NCI-H82 (cell line): ENCODE measurements at regions not wholly inside any gene's neighbourhood (a gene's known extent, or its start where the extent isn't known, plus 50 kb on each side); places are given as distances from the start of the nearest gene placed in this dataset.
"Not testable (repeated sequence)": the region's sequence is repeated elsewhere in the genome, so short reads cannot be mapped to it uniquely, and the experiment has no call there.

Source experiments
- DNase-seq: peaks from one replicate; lab custom pipeline; 2025; lab: John Stamatoyannopoulos, UW

DNA sequence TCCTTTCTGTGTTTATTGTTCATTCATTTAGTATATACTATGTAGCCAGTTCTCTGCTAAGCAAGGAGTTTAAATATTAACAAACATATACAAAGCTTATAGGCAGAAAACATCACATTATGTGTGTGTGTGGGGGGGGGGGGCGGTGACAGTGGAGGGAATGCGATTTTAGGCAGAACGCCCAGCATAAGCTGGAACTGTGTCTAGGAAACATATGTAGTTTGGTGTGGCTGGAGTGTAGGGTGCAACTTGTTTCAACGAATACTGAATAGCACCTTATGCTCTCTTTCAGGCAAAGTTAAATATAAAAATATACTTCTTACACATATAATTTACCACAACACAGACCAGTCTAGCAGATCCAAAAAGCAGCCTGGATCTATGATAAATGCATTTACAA lies 980.6 kb downstream of the SLC6A15 start:
- no peak for DNase-seq

DNA sequence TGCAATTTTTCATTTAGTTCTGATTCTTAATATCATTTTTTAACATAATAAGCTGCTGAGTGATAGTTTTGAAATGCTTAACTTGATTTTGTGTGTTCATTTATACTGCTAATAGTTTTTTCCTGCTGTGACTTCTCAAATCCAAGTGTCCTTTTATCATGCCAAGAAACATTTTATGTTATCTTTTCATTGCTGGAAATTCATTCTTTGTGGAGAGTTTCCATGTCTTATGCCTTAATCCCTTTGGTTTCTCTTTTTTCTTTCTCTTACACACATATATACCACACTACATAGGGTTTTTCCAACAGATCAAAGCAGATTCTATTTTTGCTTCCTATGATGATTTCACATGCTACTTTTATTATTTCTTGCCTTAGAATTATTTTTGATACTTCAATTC lies 981.1 kb downstream of the SLC6A15 start:
- no peak for DNase-seq

GRCh38 chr12:83929792-83930191 lies 982.8 kb downstream of the SLC6A15 start:
- DNase-seq: not testable (repeated sequence)

DNA sequence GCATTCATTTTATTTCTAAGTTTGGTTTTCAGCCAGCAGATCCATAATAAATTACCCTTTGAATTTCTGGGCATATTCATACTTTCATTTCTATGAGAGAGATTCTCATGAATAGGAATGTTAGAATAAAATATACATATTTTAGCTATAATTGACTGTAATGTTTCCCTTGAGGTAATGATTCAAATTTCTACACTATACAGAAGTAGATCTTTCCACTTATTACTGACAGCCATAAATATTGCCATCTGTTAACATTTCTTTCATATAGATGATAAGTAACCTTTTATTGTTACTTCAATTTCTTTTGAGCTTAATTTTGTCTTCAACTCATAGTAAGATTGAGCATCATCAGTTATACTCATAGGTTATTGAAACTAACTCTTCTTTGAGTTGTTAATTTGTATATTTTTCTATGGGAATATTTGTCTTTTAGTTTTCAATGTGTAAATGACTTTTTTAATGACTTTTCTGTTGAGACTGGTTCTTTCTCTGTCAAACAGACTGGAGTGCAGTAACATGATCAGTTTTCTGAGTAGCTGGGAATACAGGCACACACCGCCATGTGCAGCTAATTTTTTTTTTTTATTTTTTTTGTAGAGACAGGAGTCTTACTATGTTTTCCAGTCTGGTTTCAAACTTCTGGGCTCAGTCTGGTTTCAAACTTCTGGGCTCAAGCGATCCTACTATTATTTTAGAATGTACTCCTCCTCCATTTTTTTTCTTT lies 991.6 kb downstream of the SLC6A15 start:
- no peak for DNase-seq

DNA sequence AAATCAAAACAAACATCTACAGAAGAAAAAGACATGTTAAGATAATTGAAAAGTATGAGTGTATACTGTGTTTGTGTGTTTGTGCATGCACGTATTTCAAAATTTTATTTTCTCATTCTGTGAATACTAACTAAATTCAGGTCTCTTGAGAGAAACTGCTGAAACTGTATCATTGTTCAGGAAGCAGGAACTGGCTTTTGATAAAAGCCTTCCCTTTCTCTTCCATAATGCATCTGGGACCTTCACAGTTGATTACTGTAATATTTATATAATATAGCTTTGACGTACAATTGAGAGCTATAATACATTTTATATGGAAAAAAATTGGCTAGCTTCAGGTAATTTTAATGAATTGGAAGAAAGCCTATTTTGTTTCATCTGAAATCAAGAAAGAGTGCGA lies 993.5 kb downstream of the SLC6A15 start:
- no peak for DNase-seq

DNA sequence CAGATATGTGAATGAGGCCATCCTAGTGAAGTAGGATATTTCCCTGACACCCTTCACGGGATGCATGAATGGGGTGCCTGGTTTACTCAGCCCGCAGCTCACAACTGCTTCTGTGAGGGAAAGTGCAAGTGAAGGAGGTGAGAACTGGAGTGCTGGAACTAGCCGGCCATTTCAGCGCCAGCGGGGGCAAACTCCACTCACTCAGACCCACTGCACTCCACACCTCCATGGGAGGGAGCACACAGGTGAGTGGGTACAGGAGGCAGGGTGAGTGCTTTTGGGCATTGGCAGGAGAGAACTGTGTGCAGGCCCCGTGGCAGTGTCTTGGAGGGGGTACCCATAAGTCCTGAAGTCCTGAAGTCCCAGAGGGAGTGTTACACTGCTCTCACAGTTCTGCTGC lies 1008.4 kb downstream of the SLC6A15 start:
- no peak for DNase-seq

- no peak for DNase-seq
Observed at GRCh38 chr12:83896416-83896815, 1016.2 kb downstream of the SLC6A15 start.

DNA sequence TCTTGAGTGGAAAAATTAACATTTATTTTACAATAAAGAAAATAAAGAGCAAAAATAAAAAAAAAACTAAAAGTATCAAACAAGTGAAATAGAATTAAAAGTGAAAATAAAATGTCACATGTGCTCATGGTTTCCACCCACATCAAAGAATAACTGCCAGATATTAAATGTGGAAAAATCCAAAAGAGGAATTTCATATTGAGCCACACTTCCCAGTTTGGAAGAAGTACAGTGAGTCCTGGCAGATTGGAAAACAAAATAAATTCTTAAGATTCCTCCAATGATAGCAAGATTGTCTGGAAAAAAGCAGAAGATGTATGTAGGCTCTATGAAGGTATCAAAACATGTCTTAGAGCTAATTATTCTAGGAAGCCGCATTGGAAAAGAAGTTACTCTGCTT lies 1019.5 kb downstream of the SLC6A15 start:
- DNase-seq: no peak

DNA sequence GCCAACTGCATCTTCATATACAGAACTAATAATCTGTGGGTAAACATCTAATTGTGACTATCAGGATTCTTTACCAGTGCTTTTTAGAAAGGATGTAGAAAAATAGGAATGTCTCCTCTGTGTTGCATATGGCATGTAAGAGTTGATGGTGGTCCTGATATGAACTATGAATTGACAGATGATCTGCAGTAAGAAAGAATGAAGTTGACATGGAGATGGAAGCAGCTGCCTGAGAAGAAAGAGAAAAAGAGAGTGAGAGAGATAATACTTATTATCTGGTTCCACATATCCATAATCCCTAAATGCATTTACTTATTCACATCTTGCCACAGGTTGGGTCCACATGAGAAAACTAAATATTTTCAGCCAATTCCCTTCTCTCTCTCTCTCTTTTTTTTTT lies 1022.9 kb downstream of the SLC6A15 start:
- no peak for DNase-seq

DNA sequence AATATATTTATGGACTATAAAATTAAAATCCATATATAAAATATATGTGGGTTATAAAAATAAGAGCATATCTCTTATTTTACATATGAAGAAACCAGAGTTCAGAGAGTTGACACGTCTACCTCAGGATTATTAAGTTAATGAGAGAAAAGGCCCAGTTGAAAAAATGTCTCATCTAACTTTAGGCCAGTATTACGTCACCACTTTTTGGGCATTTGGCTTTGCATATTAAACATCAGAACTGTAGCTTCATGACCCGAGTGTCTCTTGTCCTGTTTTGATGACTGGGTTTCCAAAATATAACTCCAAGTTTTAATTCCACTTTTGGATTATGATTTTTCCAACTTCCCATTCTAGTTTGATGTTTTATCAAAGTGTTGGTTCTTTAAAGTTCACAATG lies 1026.1 kb downstream of the SLC6A15 start:
- no peak for DNase-seq

DNA sequence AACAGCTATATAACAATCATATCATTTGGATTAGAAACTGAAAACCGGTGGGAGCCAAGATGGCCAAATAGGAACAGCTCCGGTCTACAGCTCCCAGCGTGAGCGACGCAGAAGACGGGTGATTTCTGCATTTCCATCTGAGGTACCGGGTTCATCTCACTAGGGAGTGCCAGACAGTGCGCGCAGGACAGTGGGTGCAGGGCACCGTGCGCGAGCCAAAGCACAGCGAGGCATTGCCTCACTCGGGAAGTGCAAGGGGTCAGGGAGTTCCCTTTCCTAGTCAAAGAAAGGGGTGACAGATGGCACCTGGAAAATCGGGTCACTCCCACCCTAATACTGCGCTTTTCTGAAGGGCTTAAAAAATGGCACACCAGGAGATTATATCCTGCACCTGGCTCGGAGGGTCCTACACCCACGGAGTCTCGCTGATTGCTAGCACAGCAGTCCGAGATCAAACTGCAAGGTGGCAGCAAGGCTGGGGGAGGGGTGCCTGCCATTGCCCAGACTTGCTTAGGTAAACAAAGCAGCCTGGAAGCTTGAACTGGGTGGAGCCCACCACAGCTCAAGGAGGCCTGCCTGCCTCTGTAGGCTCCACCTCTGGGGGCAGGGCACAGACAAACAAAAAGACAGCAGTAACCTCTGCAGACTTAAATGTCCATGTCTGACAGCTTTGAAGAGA lies 1041.5 kb downstream of the SLC6A15 start:
- not testable (repeated sequence) for DNase-seq

- DNase-seq: no peak
Observed at GRCh38 chr12:83866477-83866876, 1046.1 kb downstream of the SLC6A15 start.

- no peak for DNase-seq
Observed at GRCh38 chr12:83865431-83865830, 1047.2 kb downstream of the SLC6A15 start.

DNA sequence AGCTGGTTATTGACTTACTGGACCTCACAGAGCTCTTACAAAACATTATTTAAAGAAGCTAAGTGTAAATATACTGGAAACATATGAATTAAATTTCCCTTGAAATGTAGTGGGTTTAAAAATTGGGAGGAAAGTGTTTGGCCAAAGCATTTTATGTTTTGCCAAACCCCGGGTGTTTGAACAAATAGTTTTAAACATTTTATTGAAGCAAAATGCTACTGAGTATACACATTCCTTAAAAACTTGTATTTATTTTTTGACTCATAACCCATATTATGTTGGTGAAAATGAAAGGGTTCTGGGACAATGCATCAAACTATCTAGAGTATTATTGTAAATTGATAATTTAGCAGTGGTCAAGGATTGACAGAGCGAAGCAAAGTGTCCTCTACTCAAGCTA lies 1048.5 kb downstream of the SLC6A15 start:
- DNase-seq: no peak

DNA sequence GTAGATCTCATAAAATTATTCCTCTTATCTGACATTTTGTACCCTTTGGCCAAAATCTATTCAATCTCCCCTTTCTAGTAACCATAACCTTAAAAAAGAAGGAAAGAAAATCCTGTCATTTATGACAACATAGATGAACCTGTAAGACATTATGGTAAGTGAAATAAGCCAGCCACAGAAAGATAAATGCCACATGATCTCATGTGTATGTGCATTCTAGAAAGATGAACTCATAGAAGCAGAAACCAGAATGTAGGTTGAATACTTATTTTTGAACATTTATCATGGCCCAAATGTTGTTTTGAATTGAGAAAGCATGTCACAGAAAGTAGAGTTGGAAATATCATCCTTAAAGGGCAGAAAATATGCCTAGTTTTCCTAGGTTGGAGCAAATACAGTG lies 1053.6 kb downstream of the SLC6A15 start:
- no peak for DNase-seq

DNA sequence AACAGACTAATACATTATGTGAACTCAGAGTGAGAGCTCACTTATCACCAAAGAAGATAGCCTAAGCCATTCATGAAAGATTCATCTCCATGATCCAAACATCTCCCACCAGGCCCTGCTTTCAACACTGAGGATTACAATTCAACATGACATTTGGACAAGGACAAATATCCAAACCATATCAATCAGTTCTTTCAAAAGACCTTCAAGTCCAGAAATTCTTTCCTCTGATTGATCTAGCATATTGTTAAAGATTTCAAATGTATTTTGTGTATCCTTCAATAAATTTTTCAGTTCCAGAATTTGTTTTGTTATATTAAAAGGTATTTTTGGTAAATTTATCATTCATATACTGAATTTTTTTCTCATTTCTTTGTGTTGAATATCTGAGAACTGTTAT lies 1055.8 kb downstream of the SLC6A15 start:
- no peak for DNase-seq

DNA sequence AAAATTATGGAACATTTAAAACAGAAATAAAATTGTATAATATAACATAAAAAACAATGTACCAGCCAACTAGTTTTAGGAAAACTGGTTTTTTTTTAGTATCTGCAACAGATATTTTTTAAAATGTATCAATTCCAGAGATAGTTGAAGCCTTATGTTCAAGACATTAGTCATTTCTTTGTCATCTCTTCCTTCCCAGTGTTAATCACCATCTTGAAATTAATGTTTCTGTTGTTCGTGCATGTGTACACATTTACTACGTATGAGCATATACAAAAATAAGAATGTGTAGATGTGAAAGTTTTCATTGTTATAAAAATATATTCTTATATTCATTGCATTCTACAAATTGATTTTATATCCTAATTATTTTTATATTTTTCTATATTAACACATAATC lies 1062.1 kb downstream of the SLC6A15 start:
- no peak for DNase-seq

GRCh38 chr12:83848702-83849101 lies 1063.9 kb downstream of the SLC6A15 start:
- no peak for DNase-seq

DNA sequence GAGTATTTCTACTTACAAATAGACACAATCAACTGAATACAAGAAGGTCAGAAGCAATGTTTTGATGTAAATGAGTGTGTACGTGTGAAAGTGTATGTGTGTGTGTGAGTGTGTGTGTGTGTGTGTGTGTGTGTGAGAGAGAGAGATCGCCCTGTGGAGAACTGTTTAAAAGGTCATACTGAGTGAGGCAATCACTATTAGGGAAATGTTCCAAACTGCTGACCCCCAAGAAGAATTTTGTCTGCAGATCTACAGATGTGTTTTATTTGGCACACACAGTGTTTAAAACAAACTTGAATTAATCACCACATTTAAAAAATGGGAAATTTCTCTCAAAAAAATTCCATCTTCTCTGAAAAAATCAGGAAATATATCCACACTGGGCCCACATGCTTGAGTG lies 1069.1 kb downstream of the SLC6A15 start:
- DNase-seq: no peak

DNA sequence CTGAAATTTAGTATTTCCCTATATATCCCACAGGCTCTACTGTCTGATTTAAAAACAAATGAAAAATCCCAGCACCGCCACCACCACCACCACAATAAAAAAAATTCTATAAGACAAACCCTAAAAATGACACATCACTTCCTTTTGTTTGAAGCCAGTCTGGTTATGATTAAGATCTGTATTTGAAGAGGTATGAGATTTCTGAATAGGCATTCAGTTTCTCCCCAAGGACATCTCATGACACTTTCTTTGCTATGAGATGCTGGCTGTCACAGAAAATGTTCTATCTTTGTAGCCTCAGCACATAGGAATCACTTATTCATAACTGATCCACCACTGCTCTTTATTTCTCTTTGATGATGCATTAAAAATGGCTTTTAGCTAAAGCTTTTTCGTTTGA lies 1071.0 kb downstream of the SLC6A15 start:
- DNase-seq: no peak

DNA sequence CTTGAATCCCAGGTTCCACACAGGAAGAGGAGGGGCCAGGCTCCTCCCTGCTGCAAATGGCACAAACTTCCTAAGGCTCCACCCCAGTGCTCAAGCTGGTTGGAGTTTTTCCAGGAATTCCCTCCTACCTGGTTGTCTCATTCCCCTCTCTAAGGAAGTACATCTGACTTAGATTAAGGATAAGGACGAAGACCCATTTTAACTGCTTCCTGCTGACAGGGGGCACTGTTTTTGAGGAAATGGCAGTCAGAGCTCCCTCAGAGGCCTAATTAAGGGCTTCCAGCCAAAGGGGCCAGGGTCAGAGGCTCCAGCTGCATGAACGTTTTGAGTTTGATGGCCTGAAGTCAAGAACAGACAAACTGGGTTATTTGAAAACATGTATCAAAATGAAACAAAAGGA lies 1084.7 kb downstream of the SLC6A15 start:
- peak; percentile 33 for DNase-seq

- no peak for DNase-seq
Observed at GRCh38 chr12:83827193-83827592, 1085.4 kb downstream of the SLC6A15 start.

DNA sequence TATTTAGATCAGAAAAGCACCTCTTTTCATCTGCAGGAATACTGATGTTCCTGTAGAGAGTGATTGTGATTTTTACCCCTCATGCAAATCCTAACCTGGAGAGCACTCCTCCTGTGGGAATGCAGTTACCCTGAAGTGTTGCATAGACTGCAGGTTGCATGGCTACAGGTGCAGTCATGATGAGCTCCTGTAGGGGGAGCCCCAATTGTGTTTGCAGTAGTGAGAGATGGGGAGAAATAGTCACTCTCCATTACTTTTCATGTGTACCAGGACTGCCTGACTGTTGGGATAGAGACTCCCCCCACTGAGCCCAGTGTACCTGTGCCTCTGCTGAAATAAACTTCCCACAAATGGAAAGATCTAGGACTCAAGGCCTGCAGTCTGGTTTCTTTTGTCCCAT lies 1086.5 kb downstream of the SLC6A15 start:
- peak; percentile 60 for DNase-seq
